RWPE1 (cell line): ENCODE measurements at regions not wholly inside any gene's neighbourhood (a gene's known extent, or its start where the extent isn't known, plus 50 kb on each side); places are given as distances from the start of the nearest gene placed in this dataset.

ENCODE experiments used
- CTCF ChIA-PET: fragments of 350-600 bp; sonication (Branson Sonifier 250); formaldehyde crosslinking; extraction: SDS; loops from one replicate; lab custom pipeline; 2021; lab: Yijun Ruan, JAX
- POLR2A ChIA-PET: fragments of 400-600 bp; formaldehyde crosslinking; extraction: SDS; loops from one replicate; lab custom pipeline; 2020; ENCODE audit warnings: antibody characterized with exemption; ENCODE audit not compliant: low non-redundant PET; lab: Yijun Ruan, JAX
- DNase-seq: peaks from one replicate; pipeline ENCODE4 v3.0.0; 2012; ENCODE audit warnings: low spot score
- H3K27ac ChIP-seq: fragments of 450-650 bp; 2 replicates; pipeline ENCODE4 v1.5.1; 2017
- TF ChIP-seq, protein P1 (sequence below): fragments of 450-650 bp; conservative IDR thresholded peaks from 2 replicates; pipeline ENCODE4 v1.5.1; 2017; ENCODE audit warnings: low read depth, mild to moderate bottlenecking

DNA sequence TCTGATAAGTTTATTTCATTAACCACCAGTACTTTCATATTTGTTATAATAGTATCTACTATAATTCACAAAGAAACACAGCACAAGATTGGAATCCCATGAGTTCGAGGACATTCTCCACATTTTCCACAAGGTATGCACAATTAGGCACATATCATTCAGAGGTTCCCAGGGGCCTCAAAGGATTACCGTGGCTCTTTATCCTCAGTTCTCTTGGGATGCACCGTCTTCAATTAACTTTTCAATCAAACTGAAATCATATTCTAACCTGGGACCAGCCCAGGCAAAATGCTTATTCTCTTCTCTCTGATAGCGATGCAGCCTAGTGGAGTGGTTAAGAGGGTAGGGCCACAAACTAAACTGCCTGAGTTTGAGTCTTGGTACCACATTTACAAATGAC is 242.6 kb upstream of the RASGEF1B start:
- TF ChIP-seq, protein P1, sequence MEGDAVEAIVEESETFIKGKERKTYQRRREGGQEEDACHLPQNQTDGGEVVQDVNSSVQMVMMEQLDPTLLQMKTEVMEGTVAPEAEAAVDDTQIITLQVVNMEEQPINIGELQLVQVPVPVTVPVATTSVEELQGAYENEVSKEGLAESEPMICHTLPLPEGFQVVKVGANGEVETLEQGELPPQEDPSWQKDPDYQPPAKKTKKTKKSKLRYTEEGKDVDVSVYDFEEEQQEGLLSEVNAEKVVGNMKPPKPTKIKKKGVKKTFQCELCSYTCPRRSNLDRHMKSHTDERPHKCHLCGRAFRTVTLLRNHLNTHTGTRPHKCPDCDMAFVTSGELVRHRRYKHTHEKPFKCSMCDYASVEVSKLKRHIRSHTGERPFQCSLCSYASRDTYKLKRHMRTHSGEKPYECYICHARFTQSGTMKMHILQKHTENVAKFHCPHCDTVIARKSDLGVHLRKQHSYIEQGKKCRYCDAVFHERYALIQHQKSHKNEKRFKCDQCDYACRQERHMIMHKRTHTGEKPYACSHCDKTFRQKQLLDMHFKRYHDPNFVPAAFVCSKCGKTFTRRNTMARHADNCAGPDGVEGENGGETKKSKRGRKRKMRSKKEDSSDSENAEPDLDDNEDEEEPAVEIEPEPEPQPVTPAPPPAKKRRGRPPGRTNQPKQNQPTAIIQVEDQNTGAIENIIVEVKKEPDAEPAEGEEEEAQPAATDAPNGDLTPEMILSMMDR = no peak
- ChIA-PET CTCF (no interaction called here), POLR2A (no interaction called here)
- no peak overlapping the region for H3K27ac ChIP-seq
- no peak for DNase-seq

DNA sequence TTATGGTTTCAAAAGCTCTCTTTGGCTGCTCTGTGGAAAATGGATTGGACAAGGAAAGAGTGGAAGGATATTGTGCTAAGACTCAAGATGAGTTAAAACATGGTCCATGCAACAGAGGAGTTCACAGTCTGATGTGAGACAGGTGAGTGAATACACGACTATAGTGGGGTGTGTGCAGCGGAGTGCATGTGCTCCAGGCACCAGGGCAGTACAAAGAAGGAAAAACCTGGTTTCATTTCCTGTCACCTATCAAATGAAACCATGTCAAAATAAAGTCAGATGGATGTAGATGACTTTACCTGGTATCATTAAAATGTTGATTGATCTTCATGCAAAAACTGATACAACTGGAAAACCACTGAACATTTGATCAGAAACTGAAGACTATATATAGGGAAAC is 241.0 kb upstream of the RASGEF1B start:
- POLR2A ChIA-PET = no interaction called here
- TF ChIP-seq, protein P1 = no peak
- CTCF ChIA-PET = no interaction called here
- DNase-seq = no peak
- H3K27ac ChIP-seq = no peak overlapping the region

DNA sequence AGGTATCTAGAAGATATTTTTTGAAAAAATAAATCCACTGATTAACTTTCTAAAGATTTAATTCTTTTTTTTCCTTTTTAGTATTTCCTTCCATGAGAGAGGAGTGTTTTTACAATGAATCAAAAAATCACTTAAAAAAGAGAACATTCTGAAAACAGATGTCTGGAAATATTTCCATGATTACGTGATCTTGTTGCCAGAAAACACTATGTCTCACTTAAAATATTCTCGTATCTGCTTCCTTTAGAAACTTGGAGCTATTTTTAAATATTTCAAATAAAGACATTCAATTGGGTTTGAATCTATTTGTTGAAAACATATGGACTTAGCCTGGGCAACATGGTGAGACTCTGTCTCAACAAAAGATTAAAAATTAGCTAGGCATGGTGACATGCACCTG is 232.8 kb upstream of the RASGEF1B start:
- CTCF ChIA-PET = interaction anchor here (0.6 kb wide), 1 partner anchor 300 kb away, joined by 3 read pairs; no protein-coding TSS in a partner anchor
- TF ChIP-seq, protein P1 = no peak
- no peak overlapping the region for H3K27ac ChIP-seq
- no peak for DNase-seq
- POLR2A ChIA-PET = no interaction called here

DNA sequence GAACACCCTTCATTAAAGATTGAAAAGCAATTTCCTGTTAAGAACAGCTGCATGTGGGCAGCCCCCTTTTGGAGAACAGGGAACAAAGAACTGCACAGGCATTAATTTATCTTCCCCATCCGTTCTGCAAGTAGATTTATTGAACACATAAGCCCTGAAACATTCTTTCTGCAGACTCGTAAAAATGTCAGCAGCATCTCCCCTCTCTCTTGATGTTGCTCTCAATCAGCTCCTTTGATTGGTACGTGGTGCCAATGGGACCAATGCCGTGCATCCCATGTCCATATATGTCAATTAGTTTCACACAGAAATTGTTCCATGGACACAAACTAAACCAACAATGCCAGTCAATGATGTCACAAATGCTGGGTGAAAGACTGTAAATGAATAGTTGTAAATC is 228.5 kb upstream of the RASGEF1B start:
- CTCF ChIA-PET = no interaction called here
- POLR2A ChIA-PET = no interaction called here
- DNase-seq = no peak
- H3K27ac ChIP-seq = no peak overlapping the region
- TF ChIP-seq, protein P1 = no peak

DNA sequence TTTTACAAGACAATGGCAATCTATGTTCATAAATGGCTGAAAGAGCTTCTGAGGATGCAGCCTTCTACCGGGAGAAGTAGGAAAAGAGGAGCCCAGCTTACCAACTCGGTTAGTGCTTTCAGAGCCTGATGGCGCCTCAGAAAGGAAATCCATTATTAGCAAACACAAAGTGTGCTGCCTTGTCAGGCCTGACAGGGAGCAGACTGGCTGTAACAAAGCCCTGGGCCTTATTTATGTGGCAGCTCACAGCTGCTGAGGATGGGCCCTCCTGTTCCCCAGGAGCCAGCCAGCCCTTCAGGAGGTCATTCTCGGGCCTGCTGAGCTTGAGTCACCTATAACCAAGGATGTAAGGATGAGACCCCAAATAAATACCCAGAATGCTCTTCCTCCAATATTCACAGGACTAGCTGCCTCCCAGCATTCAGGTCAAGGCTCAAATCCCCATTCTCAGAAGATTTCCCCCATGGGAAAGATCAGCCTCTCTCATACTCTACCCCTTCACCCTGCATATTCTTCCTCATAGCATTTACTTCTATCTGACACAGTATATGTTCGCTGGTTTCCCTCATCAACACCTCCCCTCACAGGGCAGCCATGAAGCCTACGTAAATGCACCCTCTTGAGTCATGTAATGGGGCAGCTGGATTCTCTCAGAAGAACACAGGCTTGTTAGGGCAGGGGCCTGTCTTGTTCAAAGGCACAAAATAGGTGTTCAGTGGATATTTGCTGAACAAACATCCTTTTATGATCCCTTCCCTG is 227.0 kb upstream of the RASGEF1B start:
- no peak for DNase-seq
- TF ChIP-seq, protein P1 = no peak
- ChIA-PET CTCF (no interaction called here), POLR2A (no interaction called here)
- H3K27ac ChIP-seq = no peak overlapping the region

DNA sequence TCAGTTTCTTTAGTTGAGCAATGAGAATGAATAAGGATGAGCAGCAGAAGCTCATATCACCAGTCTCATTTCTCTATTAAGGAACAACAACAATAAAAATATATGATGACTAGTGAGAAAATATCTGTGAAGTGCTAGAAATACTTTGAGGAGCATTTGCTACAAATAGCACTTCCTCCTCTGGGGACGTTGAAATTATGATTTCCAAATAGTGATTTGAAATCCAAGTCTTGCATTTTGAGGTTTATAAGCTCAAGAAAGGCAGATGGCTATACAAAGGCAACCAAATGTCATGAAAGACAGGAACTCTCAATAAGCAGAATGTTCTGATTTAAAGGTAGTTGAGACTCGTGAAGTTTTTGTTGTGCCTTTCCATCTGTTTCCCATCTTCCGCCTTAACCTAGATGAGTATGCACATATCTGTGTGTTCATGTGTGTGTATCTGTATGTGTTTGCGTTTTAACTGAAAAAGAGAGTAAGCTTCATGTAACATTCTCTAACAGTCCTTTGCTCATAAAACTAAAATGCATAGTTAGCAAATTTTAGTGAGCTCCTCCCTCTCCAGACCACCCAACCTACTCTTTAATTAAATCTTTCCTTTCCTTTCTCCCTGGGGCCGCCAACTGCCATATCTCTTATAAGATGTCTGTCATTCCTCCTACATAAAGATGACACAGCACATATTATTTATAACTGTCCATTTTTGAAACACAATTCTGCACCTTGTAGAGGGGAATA is 222.6 kb upstream of the RASGEF1B start:
- CTCF ChIA-PET = interaction anchor here (0.6 kb wide), 1 partner anchor 73 kb away, joined by 3 read pairs; no protein-coding TSS in a partner anchor
- TF ChIP-seq, protein P1 = no peak
- no peak overlapping the region for H3K27ac ChIP-seq
- no peak for DNase-seq
- POLR2A ChIA-PET = no interaction called here
